ENCODE measurements at regions not wholly inside any gene's neighbourhood (a gene's known extent, or its start where the extent isn't known, plus 50 kb on each side); places are given as distances from the start of the nearest gene placed in this dataset.

GRCh38 chr6:169970306-169970988 lies 219.0 kb downstream of the ERMARD start:
- Histone ChIP-seq H3K27ac (ENCODE audit: low read length) (no peak overlapping the region), H3K27me3 (ENCODE audit: control insufficient read depth, insufficient read depth) (no peaks in the 10 kb centered on the region), H3K4me1 (ENCODE audit: control insufficient read depth, insufficient read depth, low read length) (no peaks in the 10 kb centered on the region), H3K9me3 (ENCODE audit: control insufficient read depth, low read length) (no peaks in the 10 kb centered on the region), H3K4me3 (ENCODE audit: low read length) (no peak overlapping the region)
- ATAC-seq (no peak), DNase-seq (peak in 1 of 3 donors; percentile 51)
- intact Hi-C loops (cut with DNase I), result no loop called here
- WGBS, result 85% methylated on average over 19 of the region's 19 CpGs

- no peaks in the 10 kb centered on the region for H3K27me3 ChIP-seq (ENCODE audit: control insufficient read depth, insufficient read depth)
- H3K9me3 ChIP-seq (ENCODE audit: control insufficient read depth, low read length), result no peaks in the 10 kb centered on the region
- WGBS, result 91% methylated on average over 19 of the region's 19 CpGs
- DNase-seq (peak in 1 of 3 donors; percentile 42), ATAC-seq (no peak)
- no peak overlapping the region for H3K27ac ChIP-seq (ENCODE audit: low read length)
- H3K4me1 ChIP-seq (ENCODE audit: control insufficient read depth, insufficient read depth, low read length), result no peaks in the 10 kb centered on the region
- intact Hi-C loops (cut with DNase I), result loop anchor here in 1 of 4 donors (10.0 kb wide), 2 partner anchors 325 to 545 kb away; partner anchors contain the start of gene DLL1
- H3K4me3 ChIP-seq (ENCODE audit: low read length), result no peak overlapping the region
Observed at GRCh38 chr6:169969372-169970099, 218.1 kb downstream of the ERMARD start.

DNA sequence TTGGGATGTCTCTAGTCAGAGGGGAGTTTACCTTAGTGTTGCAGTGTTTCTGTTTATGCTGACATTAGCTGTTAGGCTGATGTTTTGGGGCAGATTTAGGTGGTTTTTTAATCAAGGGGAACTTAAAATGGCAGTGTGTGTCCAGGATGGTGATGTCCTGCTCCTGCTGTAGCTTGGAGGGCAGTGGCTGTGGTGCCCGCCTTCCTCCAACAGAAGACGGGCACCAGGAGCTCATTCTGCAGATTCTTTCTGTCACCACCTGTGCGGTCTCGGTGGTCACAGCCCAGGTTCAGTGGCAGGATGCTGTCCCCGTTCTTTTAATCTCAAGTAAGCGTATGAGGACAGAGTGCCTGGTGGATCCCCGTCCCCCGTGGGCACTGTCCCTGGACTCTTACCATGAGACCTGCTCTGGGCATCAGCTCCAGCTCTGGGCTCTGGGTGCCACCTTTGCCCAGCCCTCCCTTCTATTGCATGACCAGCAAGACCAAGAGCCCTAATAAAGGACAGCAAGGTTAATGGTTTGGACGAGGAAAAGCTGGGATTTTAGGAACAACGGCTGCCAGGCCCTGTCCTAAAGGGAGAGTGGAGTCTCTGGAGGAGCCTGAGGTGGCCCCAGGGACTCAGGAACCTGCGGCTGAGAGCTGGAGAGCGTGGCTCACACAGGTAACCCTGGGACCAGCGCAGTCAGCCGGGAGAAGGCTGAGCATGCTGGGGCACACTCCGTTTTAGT lies 217.3 kb downstream of the ERMARD start:
- no peaks in the 10 kb centered on the region for H3K9me3 ChIP-seq (ENCODE audit: control insufficient read depth, low read length)
- no peaks in the 10 kb centered on the region for H3K27me3 ChIP-seq (ENCODE audit: control insufficient read depth, insufficient read depth)
- WGBS, result 79% methylated on average over 15 of the region's 15 CpGs
- H3K27ac ChIP-seq (ENCODE audit: low read length), result no peak overlapping the region
- DNase-seq (no peak), ATAC-seq (peak; percentile 32 to 57)
- H3K4me3 ChIP-seq (ENCODE audit: low read length), result no peak overlapping the region
- intact Hi-C loops (cut with DNase I), result loop anchor here in 1 of 4 donors (10.0 kb wide), 2 partner anchors 326 to 546 kb away; partner anchors contain the start of gene DLL1
- no peaks in the 10 kb centered on the region for H3K4me1 ChIP-seq (ENCODE audit: control insufficient read depth, insufficient read depth, low read length)

DNA sequence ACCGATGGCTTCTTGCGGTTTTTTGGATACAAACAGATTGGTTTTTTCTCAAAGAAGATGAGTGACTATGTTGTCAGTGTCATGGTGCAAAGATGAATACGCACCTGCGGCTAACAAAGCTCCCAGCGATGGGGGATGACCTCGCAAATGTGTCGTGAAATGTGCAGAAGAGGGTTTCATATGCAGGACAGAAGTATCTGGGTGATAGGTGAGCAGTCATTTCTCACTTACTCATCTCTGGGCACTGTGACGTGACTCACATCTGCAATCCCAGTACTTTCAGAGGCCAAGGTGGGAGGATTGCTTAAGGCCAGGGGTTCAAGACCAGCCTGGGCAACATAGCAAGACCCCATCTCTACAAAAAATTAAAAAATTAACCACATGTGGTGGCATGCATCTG lies 216.3 kb downstream of the ERMARD start:
- no peak for DNase-seq
- H3K9me3 ChIP-seq (ENCODE audit: control insufficient read depth, low read length), result no peaks in the 10 kb centered on the region
- H3K27me3 ChIP-seq (ENCODE audit: control insufficient read depth, insufficient read depth), result no peaks in the 10 kb centered on the region
- H3K4me3 ChIP-seq (ENCODE audit: low read length), result no peak overlapping the region
- intact Hi-C loops (cut with DNase I), result loop anchor here in 1 of 4 donors (10.0 kb wide), 2 partner anchors 327 to 547 kb away; partner anchors contain the start of gene DLL1
- H3K4me1 ChIP-seq (ENCODE audit: control insufficient read depth, insufficient read depth, low read length), result no peaks in the 10 kb centered on the region
- ATAC-seq, result no peak
- no peak overlapping the region for H3K27ac ChIP-seq (ENCODE audit: low read length)
- 64% methylated on average over 8 of the region's 8 CpGs for WGBS

- Histone ChIP-seq H3K27me3 (ENCODE audit: control insufficient read depth, insufficient read depth) (no peaks in the 10 kb centered on the region), H3K4me3 (ENCODE audit: low read length) (no peak overlapping the region), H3K9me3 (ENCODE audit: control insufficient read depth, low read length) (no peaks in the 10 kb centered on the region), H3K4me1 (ENCODE audit: control insufficient read depth, insufficient read depth, low read length) (no peaks in the 10 kb centered on the region), H3K27ac (ENCODE audit: low read length) (no peak overlapping the region)
- intact Hi-C loops (cut with DNase I), result loop anchor here in 1 of 4 donors (10.0 kb wide), 2 partner anchors 328 to 548 kb away; partner anchors contain the start of gene DLL1
- ATAC-seq (no peak), DNase-seq (no peak)
- WGBS, result 88% methylated on average over 20 of the region's 20 CpGs
Observed at GRCh38 chr6:169966312-169967181, 215.1 kb downstream of the ERMARD start.

DNA sequence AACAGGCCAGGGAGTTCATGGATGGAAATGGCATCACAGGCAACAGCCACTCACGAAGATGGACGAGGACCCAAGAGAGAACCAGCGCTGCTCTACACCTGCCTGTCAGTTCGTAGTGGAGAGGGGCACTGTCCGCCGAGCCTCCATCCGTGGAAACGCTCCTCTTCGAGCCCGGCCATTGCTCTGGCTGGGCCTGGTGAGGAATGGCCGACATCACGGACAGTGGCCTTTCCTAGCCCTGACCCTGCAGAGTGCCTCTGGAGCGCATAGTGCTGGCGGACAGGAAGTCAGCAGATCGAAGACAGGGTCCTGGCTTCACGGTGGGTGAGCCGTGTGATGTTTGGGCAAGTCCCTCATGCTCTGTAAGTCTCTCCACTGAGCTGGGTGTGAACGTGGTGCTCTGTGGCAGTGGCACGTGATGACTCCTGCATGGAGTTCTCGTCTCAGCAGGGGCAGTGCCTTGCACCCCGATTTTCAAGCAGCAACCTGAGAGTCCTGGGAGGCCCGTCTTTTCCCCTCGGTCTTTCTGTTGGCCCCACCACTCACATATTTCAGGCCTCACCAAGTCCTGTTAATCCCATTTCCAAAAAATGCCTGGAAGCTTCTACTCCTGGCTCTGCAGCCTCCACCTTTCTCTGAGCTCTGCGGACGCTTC lies 214.4 kb downstream of the ERMARD start:
- no peak overlapping the region for H3K4me3 ChIP-seq (ENCODE audit: low read length)
- H3K27me3 ChIP-seq (ENCODE audit: control insufficient read depth, insufficient read depth), result no peaks in the 10 kb centered on the region
- intact Hi-C loops (cut with DNase I), result loop anchor here in 1 of 4 donors (10.0 kb wide), 2 partner anchors 329 to 549 kb away; partner anchors contain the start of gene DLL1
- DNase-seq (no peak), ATAC-seq (no peak)
- H3K27ac ChIP-seq (ENCODE audit: low read length), result no peak overlapping the region
- 90% methylated on average over 25 of the region's 25 CpGs for WGBS
- no peaks in the 10 kb centered on the region for H3K9me3 ChIP-seq (ENCODE audit: control insufficient read depth, low read length)
- no peaks in the 10 kb centered on the region for H3K4me1 ChIP-seq (ENCODE audit: control insufficient read depth, insufficient read depth, low read length)

DNA sequence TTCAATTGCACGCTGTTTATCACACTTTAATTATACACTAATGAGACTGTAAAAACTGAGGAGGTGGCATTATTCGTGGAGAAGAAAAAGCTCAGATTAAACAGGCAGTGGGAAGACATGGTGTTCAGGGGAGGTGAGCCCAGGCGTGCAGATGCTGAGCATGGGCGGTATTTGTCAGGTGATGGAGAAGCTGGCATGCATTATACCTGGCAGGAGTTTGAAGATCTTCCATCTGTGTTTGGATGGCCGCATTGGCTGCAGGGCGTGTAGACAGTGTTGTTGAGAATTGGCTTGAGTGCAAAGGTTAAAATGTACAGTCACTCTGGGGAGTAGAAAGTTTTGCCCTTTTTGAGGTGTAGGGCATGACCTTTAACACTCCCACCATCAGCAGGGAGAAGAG lies 213.8 kb downstream of the ERMARD start:
- Histone ChIP-seq H3K27ac (ENCODE audit: low read length) (no peak overlapping the region), H3K9me3 (ENCODE audit: control insufficient read depth, low read length) (no peaks in the 10 kb centered on the region), H3K4me1 (ENCODE audit: control insufficient read depth, insufficient read depth, low read length) (no peaks in the 10 kb centered on the region), H3K4me3 (ENCODE audit: low read length) (no peak overlapping the region), H3K27me3 (ENCODE audit: control insufficient read depth, insufficient read depth) (no peaks in the 10 kb centered on the region)
- DNase-seq (no peak), ATAC-seq (no peak)
- 67% methylated on average over 6 of the region's 6 CpGs for WGBS
- intact Hi-C loops (cut with DNase I), result loop anchor here in 1 of 4 donors (10.0 kb wide), 2 partner anchors 330 to 550 kb away; partner anchors contain the start of gene DLL1

- Histone ChIP-seq H3K27me3 (ENCODE audit: control insufficient read depth, insufficient read depth) (no peaks in the 10 kb centered on the region), H3K4me3 (ENCODE audit: low read length) (no peak overlapping the region), H3K9me3 (ENCODE audit: control insufficient read depth, low read length) (no peaks in the 10 kb centered on the region), H3K27ac (ENCODE audit: low read length) (no peak overlapping the region), H3K4me1 (ENCODE audit: control insufficient read depth, insufficient read depth, low read length) (no peaks in the 10 kb centered on the region)
- ATAC-seq (no peak), DNase-seq (no peak)
- 79% methylated on average over 9 of the region's 9 CpGs for WGBS
- intact Hi-C loops (cut with DNase I), result loop anchor here in 1 of 4 donors (10.0 kb wide), 2 partner anchors 330 to 550 kb away; partner anchors contain the start of gene DLL1
Observed at GRCh38 chr6:169964486-169965180, 213.2 kb downstream of the ERMARD start.

DNA sequence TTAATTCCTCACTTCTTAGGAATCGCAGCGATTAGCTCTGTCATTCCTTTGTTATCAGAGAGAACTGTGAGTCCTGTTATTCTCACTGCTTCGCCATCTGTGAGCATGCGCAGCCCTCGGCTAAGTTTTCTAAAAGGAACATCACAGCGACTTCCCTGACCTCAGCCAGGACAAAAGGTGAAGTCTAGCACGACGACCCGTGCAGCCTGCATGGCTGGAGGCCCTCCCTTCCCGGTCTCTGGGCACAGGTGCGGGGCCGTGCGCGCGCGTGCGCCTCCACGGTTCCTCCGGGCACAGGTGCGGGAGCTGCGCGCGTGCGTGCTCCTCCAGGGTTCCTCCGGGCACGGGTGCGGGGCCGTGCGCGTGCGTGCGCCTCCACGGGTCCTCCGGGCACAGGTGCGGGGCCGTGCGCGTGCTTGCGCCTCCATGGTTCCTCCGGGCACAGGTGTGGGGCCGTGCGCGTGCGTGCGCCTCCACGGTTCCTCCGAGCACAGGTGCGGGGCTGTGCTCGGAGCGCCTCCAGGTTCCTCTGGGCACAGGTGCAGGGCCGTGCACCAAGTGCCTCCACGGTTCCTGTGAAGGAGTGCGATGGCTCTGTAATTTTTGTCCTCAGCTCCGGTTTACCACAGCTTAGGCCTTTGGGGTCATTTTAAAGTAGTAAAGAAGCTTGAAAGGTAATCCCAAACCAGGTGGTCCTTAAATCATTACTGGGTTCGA lies 212.3 kb downstream of the ERMARD start:
- H3K4me3 ChIP-seq (ENCODE audit: low read length), result no peak overlapping the region
- intact Hi-C loops (cut with DNase I), result loop anchor here in 1 of 4 donors (10.0 kb wide), 2 partner anchors 331 to 551 kb away; partner anchors contain the start of gene DLL1
- no peak for ATAC-seq
- H3K4me1 ChIP-seq (ENCODE audit: control insufficient read depth, insufficient read depth, low read length), result no peaks in the 10 kb centered on the region
- H3K27me3 ChIP-seq (ENCODE audit: control insufficient read depth, insufficient read depth), result no peaks in the 10 kb centered on the region
- H3K27ac ChIP-seq (ENCODE audit: low read length), result no peak overlapping the region
- no peak for DNase-seq
- 94% methylated on average over 55 of the region's 55 CpGs for WGBS
- H3K9me3 ChIP-seq (ENCODE audit: control insufficient read depth, low read length), result no peaks in the 10 kb centered on the region

Measured in right cardiac atrium (tissue), 5 donors.